Natural killer cell (primary cell): ENCODE measurements at regions not wholly inside any gene's neighbourhood (a gene's known extent, or its start where the extent isn't known, plus 50 kb on each side); places are given as distances from the start of the nearest gene placed in this dataset.

Source experiments
- ATAC-seq, 3 donors: fragments of 150-1000 bp in 2 of 3; fragments of 200-7000 bp in 1 of 3; cut with Tn5 transposase; 1 replicate in 1 of 3; 2 replicates in 2 of 3; pipeline ENCODE4 v1.10.0; 2021; ENCODE audit warnings: mild to moderate bottlenecking in 2 of 3, moderate library complexity in 2 of 3
- DNase-seq, 2 donors: peaks; one replicate each; pipeline versions ENCODE4 v3.0.0 to v3.0.0-alpha.2; 2013 to 2021; ENCODE audit warnings: mixed read lengths in 1 of 2
- H3K27ac ChIP-seq: one replicate; pipeline ENCODE4 v1.5.1; 2013; ENCODE audit warnings: mild to moderate bottlenecking, low read length
- H3K27me3 ChIP-seq: one replicate; pipeline ENCODE4 v1.6.1; 2013; ENCODE audit warnings: low read length; ENCODE audit not compliant: control insufficient read depth, insufficient read depth
- H3K36me3 ChIP-seq: one replicate; pipeline ENCODE4 v1.6.1; 2013; ENCODE audit warnings: low read length; ENCODE audit not compliant: control insufficient read depth, insufficient read depth
- H3K4me1 ChIP-seq: one replicate; pipeline ENCODE4 v1.6.1; 2013; ENCODE audit warnings: low read length; ENCODE audit not compliant: control insufficient read depth, insufficient read depth
- H3K4me3 ChIP-seq: one replicate; pipeline ENCODE4 v1.5.1; 2013; ENCODE audit warnings: low read length
- H3K9me3 ChIP-seq: one replicate; pipeline ENCODE4 v1.6.1; 2013; ENCODE audit warnings: low read length; ENCODE audit not compliant: control insufficient read depth, insufficient read depth
- H3K27ac Mint-ChIP-seq, 2 donors: one replicate each; pipeline ENCODE4 v1.8.0; 2022; ENCODE audit warnings: mild to moderate bottlenecking in 2 of 2, mixed read lengths in 2 of 2, moderate library complexity in 1 of 2
- H3K27me3 Mint-ChIP-seq, 2 donors: one replicate each; pipeline ENCODE4 v1.8.0; 2022; ENCODE audit warnings: low read depth in 2 of 2, mixed read lengths in 2 of 2
- H3K36me3 Mint-ChIP-seq: one replicate; pipeline ENCODE4 v1.8.0; 2022; ENCODE audit warnings: mixed read lengths
- H3K4me1 Mint-ChIP-seq, 2 donors: one replicate each; pipeline ENCODE4 v1.8.0; 2022; ENCODE audit warnings: mixed read lengths in 2 of 2
- H3K4me3 Mint-ChIP-seq: one replicate; pipeline ENCODE4 v1.8.0; 2022; ENCODE audit warnings: mild to moderate bottlenecking, moderate library complexity, mixed read lengths
- H3K9me3 Mint-ChIP-seq, 2 donors: one replicate each; pipeline ENCODE4 v1.8.0; 2022; ENCODE audit warnings: mixed read lengths in 2 of 2
- CTCF ChIP-seq: fragments of 200-600 bp; IDR thresholded peaks from one replicate; pipeline ENCODE4 v1.8.0; 2022; ENCODE audit warnings: antibody characterized with exemption
- WGBS: methylation state at CpG from one replicate; pipeline ENCODE4 v1.1.7; 2013; ENCODE audit warnings: missing lambda C conversion rate; ENCODE audit not compliant: insufficient coverage; 5-methylcytosine and 5-hydroxymethylcytosine counted together
- intact Hi-C: fragments of 100-400 bp; cut with micrococcal nuclease; formaldehyde crosslinking; loops from one replicate; pipeline ENCODE4 v1.14.2; 2022

- Histone ChIP-seq H3K36me3 (no peaks in the 10 kb centered on the region), H3K27me3 (no peaks in the 10 kb centered on the region), H3K27ac (no peak overlapping the region), H3K4me3 (no peak overlapping the region), H3K9me3 (no peaks in the 10 kb centered on the region), H3K4me1 (no peaks in the 10 kb centered on the region)
- H3K4me1 Mint-ChIP-seq = no peaks in the 10 kb centered on the region
- intact Hi-C loops = no loop called here
- DNase-seq (no peak), ATAC-seq (no peak)
- no peak overlapping the region for H3K4me3 Mint-ChIP-seq
- no peak overlapping the region for H3K27ac Mint-ChIP-seq
- WGBS = 81% methylated on average over 2 of the region's 3 CpGs
- H3K27me3 Mint-ChIP-seq = peaks cover 7 to 22% of the 10 kb centered on the region in 2 donors
- no peaks in the 10 kb centered on the region for H3K36me3 Mint-ChIP-seq
- H3K9me3 Mint-ChIP-seq = no peaks in the 10 kb centered on the region
- TF ChIP-seq CTCF = no peak
Observed at GRCh38 chr18:77457681-77458080, 208.0 kb downstream of the GALR1 start.

- no peaks in the 10 kb centered on the region for H3K4me1 ChIP-seq
- no peak for TF ChIP-seq CTCF
- intact Hi-C loops = no loop called here
- Mint-ChIP-seq H3K27me3 (peaks cover 22 to 55% of the 10 kb centered on the region in 2 donors), H3K9me3 (no peaks in the 10 kb centered on the region), H3K4me3 (no peak overlapping the region), H3K4me1 (no peaks in the 10 kb centered on the region), H3K27ac (no peak overlapping the region), H3K36me3 (no peaks in the 10 kb centered on the region)
- DNase-seq (no peak), ATAC-seq (no peak)
- H3K36me3 ChIP-seq = no peaks in the 10 kb centered on the region
- no peaks in the 10 kb centered on the region for H3K27me3 ChIP-seq
- H3K4me3 ChIP-seq = no peak overlapping the region
- WGBS = 80% methylated on average over 5 of the region's 6 CpGs
- no peak overlapping the region for H3K27ac ChIP-seq
- no peaks in the 10 kb centered on the region for H3K9me3 ChIP-seq
Observed at GRCh38 chr18:77461062-77461688, 211.5 kb downstream of the GALR1 start.

- H3K27me3 ChIP-seq = no peaks in the 10 kb centered on the region
- no peak for DNase-seq
- Mint-ChIP-seq H3K36me3 (no peaks in the 10 kb centered on the region), H3K9me3 (no peaks in the 10 kb centered on the region), H3K4me3 (no peak overlapping the region), H3K27ac (no peak overlapping the region), H3K27me3 (peaks cover 29 to 69% of the 10 kb centered on the region in 2 donors), H3K4me1 (no peaks in the 10 kb centered on the region)
- H3K4me1 ChIP-seq = no peaks in the 10 kb centered on the region
- no peaks in the 10 kb centered on the region for H3K36me3 ChIP-seq
- ATAC-seq = no peak
- TF ChIP-seq CTCF = no peak
- H3K27ac ChIP-seq = no peak overlapping the region
- intact Hi-C loops = no loop called here
- WGBS = 91% methylated on average over 2 of the region's 3 CpGs
- H3K4me3 ChIP-seq = no peak overlapping the region
- H3K9me3 ChIP-seq = no peaks in the 10 kb centered on the region
Observed at GRCh38 chr18:77464917-77465316, 215.3 kb downstream of the GALR1 start.

GRCh38 chr18:77466890-77467289, 217.2 kb downstream of the GALR1 start:
- intact Hi-C loops = no loop called here
- no peaks in the 10 kb centered on the region for H3K36me3 Mint-ChIP-seq
- no peak for DNase-seq

More at GRCh38 chr18:77466890-77467289, 217.2 kb downstream of the GALR1 start:
- TF ChIP-seq CTCF = no peak
- Mint-ChIP-seq H3K27me3 (peaks cover 33 to 67% of the 10 kb centered on the region in 2 donors), H3K27ac (no peak overlapping the region), H3K4me1 (no peaks in the 10 kb centered on the region), H3K9me3 (no peaks in the 10 kb centered on the region), H3K4me3 (no peak overlapping the region)
- Histone ChIP-seq H3K36me3 (no peaks in the 10 kb centered on the region), H3K9me3 (no peaks in the 10 kb centered on the region), H3K4me3 (no peak overlapping the region), H3K4me1 (no peaks in the 10 kb centered on the region), H3K27me3 (peaks cover 4% of the 10 kb centered on the region), H3K27ac (no peak overlapping the region)
- no peak for ATAC-seq
